HG03520 (cell line): ENCODE measurements at regions not wholly inside any gene's neighbourhood (a gene's known extent, or its start where the extent isn't known, plus 50 kb on each side); places are given as distances from the start of the nearest gene placed in this dataset.

ENCODE experiments used
- ATAC-seq: cut with Tn5 transposase; IDR thresholded peaks from one replicate; pipeline ENCODE4 v1.9.1; 2021; ENCODE audit warnings: mild to moderate bottlenecking, moderate library complexity; ENCODE audit not compliant: unreplicated experiment

GRCh38 chr21:16968436-16968835 is 544.4 kb upstream of the CXADR start:
- ATAC-seq = no peak

- ATAC-seq = no peak
Measured at GRCh38 chr21:16969636-16970035, 543.2 kb upstream of the CXADR start.

- no peak for ATAC-seq
Measured at GRCh38 chr21:16974060-16974459, 538.8 kb upstream of the CXADR start.

GRCh38 chr21:16976193-16976592 is 536.6 kb upstream of the CXADR start:
- ATAC-seq = no peak

- no peak for ATAC-seq
Measured at GRCh38 chr21:16978309-16978895, 534.4 kb upstream of the CXADR start.

GRCh38 chr21:16979574-16979973 is 533.3 kb upstream of the CXADR start:
- no peak for ATAC-seq

GRCh38 chr21:16983420-16983819 is 529.4 kb upstream of the CXADR start:
- ATAC-seq = no peak

GRCh38 chr21:16992448-16992847 is 520.4 kb upstream of the CXADR start:
- ATAC-seq = no peak

GRCh38 chr21:16993416-16994038 is 519.3 kb upstream of the CXADR start:
- ATAC-seq = no peak

- ATAC-seq = no peak
Measured at GRCh38 chr21:17002594-17003257, 510.1 kb upstream of the CXADR start.

- no peak for ATAC-seq
Measured at GRCh38 chr21:17003258-17003615, 509.6 kb upstream of the CXADR start.

GRCh38 chr21:17003763-17004373 is 509.0 kb upstream of the CXADR start:
- no peak for ATAC-seq

- ATAC-seq = no peak
Measured at GRCh38 chr21:17032141-17032655, 480.6 kb upstream of the CXADR start.

- no peak for ATAC-seq
Measured at GRCh38 chr21:17044696-17045095, 468.1 kb upstream of the CXADR start.

- ATAC-seq = no peak
Measured at GRCh38 chr21:17045214-17045853, 467.5 kb upstream of the CXADR start.

GRCh38 chr21:17048974-17049373 is 463.9 kb upstream of the CXADR start:
- no peak for ATAC-seq

- no peak for ATAC-seq
Measured at GRCh38 chr21:17050156-17050555, 462.7 kb upstream of the CXADR start.

- no peak for ATAC-seq
Measured at GRCh38 chr21:17050646-17051045, 462.2 kb upstream of the CXADR start.

- no peak for ATAC-seq
Measured at GRCh38 chr21:17051054-17051453, 461.8 kb upstream of the CXADR start.

- no peak for ATAC-seq
Measured at GRCh38 chr21:17053321-17053720, 459.5 kb upstream of the CXADR start.

GRCh38 chr21:17059936-17060335 is 452.9 kb upstream of the CXADR start:
- no peak for ATAC-seq
